Colonic mucosa (tissue), 4 donors: ENCODE measurements at regions not wholly inside any gene's neighbourhood (a gene's known extent, or its start where the extent isn't known, plus 50 kb on each side); places are given as distances from the start of the nearest gene placed in this dataset.
A peak's percentile ranks its signal among the peaks of the same experiment; 100 is the strongest.

ENCODE experiments used
- DNase-seq: peaks from one replicate; pipeline ENCODE4 v3.0.0-alpha.2; 2020
- H3K27ac ChIP-seq: fragments of 200-600 bp; one replicate; pipeline ENCODE4 v1.8.0; 2021
- H3K27me3 ChIP-seq: fragments of 200-600 bp; one replicate; pipeline ENCODE4 v1.8.0; 2021
- H3K36me3 ChIP-seq: fragments of 200-600 bp; one replicate; pipeline ENCODE4 v1.8.0; 2021
- H3K4me1 ChIP-seq: fragments of 200-600 bp; one replicate; pipeline ENCODE4 v1.8.0; 2021; ENCODE audit warnings: mild to moderate bottlenecking
- H3K4me3 ChIP-seq: fragments of 200-600 bp; one replicate; pipeline ENCODE4 v1.8.0; 2021
- H3K9ac ChIP-seq, 2 donors: one replicate each; pipeline ENCODE4 v1.7.0; 2013; ENCODE audit warnings: control low read depth in 2 of 2, low read depth in 2 of 2, low read length in 2 of 2
- H3K9me3 ChIP-seq: fragments of 200-600 bp; one replicate; pipeline ENCODE4 v1.8.0; 2021
- CTCF ChIP-seq: fragments of 200-600 bp; IDR thresholded peaks from one replicate; pipeline ENCODE4 v1.8.0; 2022; ENCODE audit warnings: antibody characterized with exemption, mild to moderate bottlenecking
- intact Hi-C: fragments of 100-400 bp; cut with DNase I; formaldehyde crosslinking; loops from one replicate; pipeline ENCODE4 v1.14.1; 2022
- donor health status: healthy.
- donor health status: DM: no; HTN: no; CAD: no.
- donor health status: DM: no; HTN: no; CAD: no.

GRCh38 chr6:4287372-4287771, 152.0 kb upstream of the ECI2 start:
- TF ChIP-seq CTCF: no peak
- intact Hi-C loops: no loop called here

GRCh38 chr6:4282926-4283325, 147.6 kb upstream of the ECI2 start:
- no peaks in the 10 kb centered on the region for H3K4me1 ChIP-seq
- intact Hi-C loops: no loop called here
- no peaks in the 10 kb centered on the region for H3K27me3 ChIP-seq
- no peak overlapping the region for H3K27ac ChIP-seq
- no peak for DNase-seq
- TF ChIP-seq CTCF: no peak
- H3K36me3 ChIP-seq: no peaks in the 10 kb centered on the region
- H3K4me3 ChIP-seq: no peak overlapping the region
- no peaks in the 10 kb centered on the region for H3K9me3 ChIP-seq
- no peak overlapping the region for H3K9ac ChIP-seq

More at GRCh38 chr6:4287372-4287771, 152.0 kb upstream of the ECI2 start:
- no peak for DNase-seq
- Histone ChIP-seq H3K4me3 (no peak overlapping the region), H3K4me1 (no peaks in the 10 kb centered on the region), H3K9me3 (no peaks in the 10 kb centered on the region), H3K9ac (no peak overlapping the region), H3K36me3 (no peaks in the 10 kb centered on the region), H3K27ac (no peak overlapping the region), H3K27me3 (no peaks in the 10 kb centered on the region)

GRCh38 chr6:4281341-4282293, 146.2 kb upstream of the ECI2 start:
- Histone ChIP-seq H3K27ac (no peak overlapping the region), H3K4me3 (peak overlapping the region; percentile 30), H3K9ac (no peak overlapping the region), H3K36me3 (no peaks in the 10 kb centered on the region), H3K4me1 (no peaks in the 10 kb centered on the region), H3K27me3 (no peaks in the 10 kb centered on the region), H3K9me3 (no peaks in the 10 kb centered on the region)
- intact Hi-C loops: no loop called here
- DNase-seq: peak; percentile 44
- no peak for TF ChIP-seq CTCF

- no peak overlapping the region for H3K9ac ChIP-seq
- no peak for DNase-seq
- intact Hi-C loops: no loop called here
These were observed 145.3 kb upstream of the ECI2 start for GRCh38 chr6:4280707-4281106.

GRCh38 chr6:4280031-4280430, 144.7 kb upstream of the ECI2 start:
- no peaks in the 10 kb centered on the region for H3K27me3 ChIP-seq
- no peak overlapping the region for H3K27ac ChIP-seq
- no peak for DNase-seq
- H3K36me3 ChIP-seq: no peaks in the 10 kb centered on the region
- no peaks in the 10 kb centered on the region for H3K9me3 ChIP-seq
- H3K4me3 ChIP-seq: no peak overlapping the region
- no peak for TF ChIP-seq CTCF
- H3K9ac ChIP-seq: no peak overlapping the region
- no peaks in the 10 kb centered on the region for H3K4me1 ChIP-seq
- intact Hi-C loops: no loop called here

More at GRCh38 chr6:4280707-4281106, 145.3 kb upstream of the ECI2 start:
- Histone ChIP-seq H3K27me3 (no peaks in the 10 kb centered on the region), H3K4me1 (no peaks in the 10 kb centered on the region), H3K36me3 (no peaks in the 10 kb centered on the region), H3K9me3 (no peaks in the 10 kb centered on the region), H3K4me3 (no peak overlapping the region), H3K27ac (no peak overlapping the region)
- TF ChIP-seq CTCF: no peak
